Uterus (tissue), 3 donors: ENCODE measurements at regions not wholly inside any gene's neighbourhood (a gene's known extent, or its start where the extent isn't known, plus 50 kb on each side); places are given as distances from the start of the nearest gene placed in this dataset.
A peak's percentile ranks its signal among the peaks of the same experiment; 100 is the strongest.

ENCODE experiments used
- DNase-seq, 2 donors: peaks; one replicate each; pipeline ENCODE4 v3.0.0-alpha.2; 2019 to 2020
- H3K27ac ChIP-seq, 2 donors: fragments of 200-600 bp; sonication (generic); 1 replicate in 1 of 2; 2 replicates in 1 of 2; pipeline ENCODE4 v1.5.1; 2016 to 2018
- H3K27me3 ChIP-seq, 2 donors: fragments of 200-600 bp; sonication (generic); one replicate each; pipeline ENCODE4 v1.5.1; 2018 to 2019; ENCODE audit warnings: control low read depth in 1 of 2
- H3K36me3 ChIP-seq, 2 donors: fragments of 200-600 bp; sonication (generic); one replicate each; pipeline ENCODE4 v1.5.1; 2019; ENCODE audit warnings: control low read depth in 1 of 2
- H3K4me1 ChIP-seq, 2 donors: fragments of 200-600 bp; sonication (generic); one replicate each; pipeline ENCODE4 v1.5.1; 2018 to 2019; ENCODE audit warnings: control low read depth in 1 of 2
- H3K4me3 ChIP-seq, 2 donors: fragments of 200-600 bp; sonication (generic); 1 replicate in 1 of 2; 2 replicates in 1 of 2; pipeline ENCODE4 v1.5.1; 2018 to 2019; ENCODE audit warnings: mild to moderate bottlenecking in 1 of 2
- H3K9me3 ChIP-seq, 2 donors: fragments of 200-600 bp; sonication (generic); one replicate each; pipeline ENCODE4 v1.5.1; 2019; ENCODE audit warnings: control low read depth in 1 of 2
- CTCF ChIP-seq, 4 experiments: fragments of 200-600 bp in 2 of 4; fragments of 450-650 bp in 2 of 4; sonication (generic) in 2 of 4; IDR thresholded peaks; one replicate each; pipeline ENCODE4 v1.5.1; 2016 to 2019; ENCODE audit warnings: antibody characterized with exemption in 4 of 4, mild to moderate bottlenecking in 2 of 4, moderate library complexity in 1 of 4
- POLR2A ChIP-seq, 2 donors: fragments of 450-650 bp; IDR thresholded peaks; one replicate each; pipeline ENCODE4 v1.6.1; 2016; ENCODE audit warnings: antibody characterized with exemption in 2 of 2, mild to moderate bottlenecking in 1 of 2, moderate library complexity in 1 of 2
- intact Hi-C: fragments of 100-400 bp; cut with DNase I; formaldehyde crosslinking; loops from one replicate; pipeline ENCODE4 v1.15.1; 2023; ENCODE audit warnings: low total_unique reads
- donor health status: DM: yes; HTN: yes; CAD: no.

- Histone ChIP-seq H3K36me3 (no peaks in the 10 kb centered on the region), H3K4me1 (peaks cover 0 to 7% of the 10 kb centered on the region in 2 donors), H3K9me3 (no peaks in the 10 kb centered on the region), H3K27me3 (no peaks in the 10 kb centered on the region), H3K27ac (no peak overlapping the region), H3K4me3 (no peak overlapping the region)
- DNase-seq, result no peak
- no peak for TF ChIP-seq CTCF (IDR thresholded peaks at IDR 0.05)
- intact Hi-C loops, result no loop called here
Measured at GRCh38 chr9:86771941-86772634, 175.2 kb downstream of the GAS1 start.

DNA sequence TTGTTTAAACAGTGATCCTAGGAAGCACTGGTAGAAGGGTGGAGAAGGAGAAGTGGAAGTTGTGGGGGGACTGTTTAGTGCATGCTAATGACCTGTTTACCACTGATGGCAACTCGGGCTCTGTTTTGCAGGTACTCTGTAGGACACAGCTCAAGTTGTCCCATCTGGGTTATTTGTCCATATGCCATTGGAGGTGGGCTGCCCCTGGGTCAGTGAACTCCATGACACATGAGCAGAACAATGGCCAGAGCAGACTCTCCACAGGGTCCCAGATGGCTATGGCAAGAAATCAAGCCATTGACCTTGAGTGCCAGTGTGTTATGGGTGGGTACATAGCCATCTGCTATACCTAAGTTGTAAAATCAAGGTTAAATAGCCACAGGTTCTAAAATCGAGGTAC lies 175.9 kb downstream of the GAS1 start:
- no peak for DNase-seq
- TF ChIP-seq POLR2A (IDR thresholded peaks at IDR 0.05) (no peak), CTCF (IDR thresholded peaks at IDR 0.05) (no peak)
- Histone ChIP-seq H3K9me3 (no peaks in the 10 kb centered on the region), H3K4me1 (peaks cover 0 to 7% of the 10 kb centered on the region in 2 donors), H3K4me3 (no peak overlapping the region), H3K27me3 (no peaks in the 10 kb centered on the region), H3K27ac (no peak overlapping the region), H3K36me3 (no peaks in the 10 kb centered on the region)
- intact Hi-C loops, result no loop called here

GRCh38 chr9:86768709-86769108 lies 178.6 kb downstream of the GAS1 start:
- H3K9me3 ChIP-seq, result no peaks in the 10 kb centered on the region
- no peaks in the 10 kb centered on the region for H3K36me3 ChIP-seq
- H3K4me3 ChIP-seq, result no peak overlapping the region
- no peak for DNase-seq
- H3K27ac ChIP-seq, result no peak overlapping the region
- TF ChIP-seq POLR2A (IDR thresholded peaks at IDR 0.05) (no peak), CTCF (IDR thresholded peaks at IDR 0.05) (no peak)
- intact Hi-C loops, result no loop called here
- no peaks in the 10 kb centered on the region for H3K4me1 ChIP-seq
- no peaks in the 10 kb centered on the region for H3K27me3 ChIP-seq

- H3K27me3 ChIP-seq, result no peaks in the 10 kb centered on the region
- TF ChIP-seq POLR2A (IDR thresholded peaks at IDR 0.05), result no peak
- no peak for TF ChIP-seq CTCF (IDR thresholded peaks at IDR 0.05)
- no peak overlapping the region for H3K27ac ChIP-seq
- no peaks in the 10 kb centered on the region for H3K36me3 ChIP-seq
- H3K4me1 ChIP-seq, result no peaks in the 10 kb centered on the region
- no peaks in the 10 kb centered on the region for H3K9me3 ChIP-seq
- H3K4me3 ChIP-seq, result no peak overlapping the region
- intact Hi-C loops, result no loop called here
- no peak for DNase-seq
Measured at GRCh38 chr9:86768020-86768419, 179.3 kb downstream of the GAS1 start.

DNA sequence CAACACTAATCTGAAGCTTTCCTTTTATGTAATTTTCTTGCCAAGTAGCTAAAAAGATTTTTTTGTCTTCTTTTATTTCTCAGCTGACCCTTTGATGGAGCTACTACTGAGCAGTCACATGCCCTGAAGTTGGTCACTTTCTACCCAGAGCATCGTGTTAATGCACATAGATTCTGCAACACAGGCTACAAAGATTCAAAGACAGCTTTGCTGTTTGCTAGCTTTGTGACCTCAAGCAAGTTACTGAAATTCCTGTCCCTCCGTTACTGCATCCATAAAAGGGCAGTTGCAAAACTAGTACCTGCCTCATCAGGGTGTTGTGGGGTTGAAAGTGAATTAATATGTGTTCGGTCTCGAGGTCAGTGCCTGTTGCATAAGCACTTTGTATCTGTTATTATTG lies 179.9 kb downstream of the GAS1 start:
- Histone ChIP-seq H3K27me3 (no peaks in the 10 kb centered on the region), H3K36me3 (no peaks in the 10 kb centered on the region), H3K9me3 (no peaks in the 10 kb centered on the region), H3K4me3 (no peak overlapping the region), H3K27ac (peak overlapping the region in 1 of 2 donors; percentile 14), H3K4me1 (no peaks in the 10 kb centered on the region)
- intact Hi-C loops, result no loop called here
- no peak for DNase-seq
- no peak for TF ChIP-seq CTCF (IDR thresholded peaks at IDR 0.05)
- no peak for TF ChIP-seq POLR2A (IDR thresholded peaks at IDR 0.05)
